ENCODE measurements at regions not wholly inside any gene's neighbourhood (a gene's known extent, or its start where the extent isn't known, plus 50 kb on each side); places are given as distances from the start of the nearest gene placed in this dataset.
A peak's percentile ranks its signal among the peaks of the same experiment; 100 is the strongest.

GRCh38 chr7:46290374-46291049 lies 369.4 kb upstream of the IGFBP3 start:
- H3K27ac Mint-ChIP-seq, result no peak overlapping the region
- Histone ChIP-seq H2AFZ (replicated peaks) (peak overlapping the region; percentile 20), H4K20me1 (ENCODE audit: low read depth) (no peaks in the 10 kb centered on the region), H3K4me1 (peaks cover 12% of the 10 kb centered on the region), H3K4me2 (no peak overlapping the region), H3K4me3 (no peak overlapping the region), H3F3A (ENCODE audit: low read depth) (no peaks in the 10 kb centered on the region), H3K9ac (no peak overlapping the region), H3K36me3 (no peaks in the 10 kb centered on the region), H3K27ac (no peak overlapping the region), H3K9me3 (ENCODE audit: low read depth) (no peaks in the 10 kb centered on the region), H3K27me3 (no peaks in the 10 kb centered on the region), H3K79me2 (ENCODE audit: low read depth) (no peaks in the 10 kb centered on the region)
- no peaks in the 10 kb centered on the region for H3K9me3 Mint-ChIP-seq
- no peak for DNase-seq (ENCODE audit: low spot score)
- H3K4me1 Mint-ChIP-seq, result no peaks in the 10 kb centered on the region
- H3K36me3 Mint-ChIP-seq, result no peaks in the 10 kb centered on the region
- no peak overlapping the region for H3K4me3 Mint-ChIP-seq
- TF ChIP-seq EZH2phosphoT487 (IDR thresholded peaks at IDR 0.05), result no peak
- no peak for TF ChIP-seq EZH2 (IDR thresholded peaks at IDR 0.05)
- TF ChIP-seq CTCF (IDR thresholded peaks at IDR 0.05), result no peak
- no peaks in the 10 kb centered on the region for H3K27me3 Mint-ChIP-seq (ENCODE audit: insufficient read depth, low read depth)

GRCh38 chr7:46288861-46289260 lies 367.8 kb upstream of the IGFBP3 start:
- DNase-seq (ENCODE audit: low spot score), result no peak
- H3F3A ChIP-seq (ENCODE audit: low read depth), result no peaks in the 10 kb centered on the region
- no peaks in the 10 kb centered on the region for H3K36me3 Mint-ChIP-seq
- H3K9me3 ChIP-seq (ENCODE audit: low read depth), result no peaks in the 10 kb centered on the region
- H3K4me1 Mint-ChIP-seq, result peaks cover 2% of the 10 kb centered on the region
- no peak overlapping the region for H2AFZ ChIP-seq (replicated peaks)
- H3K27ac ChIP-seq, result no peak overlapping the region
- no peaks in the 10 kb centered on the region for H3K36me3 ChIP-seq
- H3K4me1 ChIP-seq, result peaks cover 28% of the 10 kb centered on the region
- no peaks in the 10 kb centered on the region for H4K20me1 ChIP-seq (ENCODE audit: low read depth)
- no peak overlapping the region for H3K4me2 ChIP-seq
- H3K27ac Mint-ChIP-seq, result no peak overlapping the region
- H3K4me3 ChIP-seq, result no peak overlapping the region
- no peaks in the 10 kb centered on the region for H3K27me3 ChIP-seq
- no peaks in the 10 kb centered on the region for H3K79me2 ChIP-seq (ENCODE audit: low read depth)
- no peak overlapping the region for H3K4me3 Mint-ChIP-seq
- H3K9ac ChIP-seq, result no peak overlapping the region
- H3K27me3 Mint-ChIP-seq (ENCODE audit: insufficient read depth, low read depth), result no peaks in the 10 kb centered on the region
- H3K9me3 Mint-ChIP-seq, result no peaks in the 10 kb centered on the region
- TF ChIP-seq CTCF (IDR thresholded peaks at IDR 0.05), result no peak
- TF ChIP-seq EZH2 (IDR thresholded peaks at IDR 0.05), result no peak
- no peak for TF ChIP-seq EZH2phosphoT487 (IDR thresholded peaks at IDR 0.05)

GRCh38 chr7:46288010-46288409 lies 366.9 kb upstream of the IGFBP3 start:
- Mint-ChIP-seq H3K4me1 (peaks cover 9% of the 10 kb centered on the region), H3K9me3 (no peaks in the 10 kb centered on the region), H3K27ac (no peak overlapping the region), H3K36me3 (no peaks in the 10 kb centered on the region), H3K27me3 (ENCODE audit: insufficient read depth, low read depth) (no peaks in the 10 kb centered on the region), H3K4me3 (no peak overlapping the region)
- H2AFZ ChIP-seq (replicated peaks), result no peak overlapping the region
- no peak overlapping the region for H3K4me3 ChIP-seq
- no peaks in the 10 kb centered on the region for H3K9me3 ChIP-seq (ENCODE audit: low read depth)
- no peak overlapping the region for H3K4me2 ChIP-seq
- TF ChIP-seq CTCF (IDR thresholded peaks at IDR 0.05) (no peak), EZH2 (IDR thresholded peaks at IDR 0.05) (no peak), EZH2phosphoT487 (IDR thresholded peaks at IDR 0.05) (no peak)
- DNase-seq (ENCODE audit: low spot score), result no peak
- H3K79me2 ChIP-seq (ENCODE audit: low read depth), result no peaks in the 10 kb centered on the region
- no peaks in the 10 kb centered on the region for H3K27me3 ChIP-seq
- no peak overlapping the region for H3K9ac ChIP-seq
- no peak overlapping the region for H3K27ac ChIP-seq
- H3K4me1 ChIP-seq, result peaks cover 37% of the 10 kb centered on the region
- H4K20me1 ChIP-seq (ENCODE audit: low read depth), result no peaks in the 10 kb centered on the region
- H3K36me3 ChIP-seq, result no peaks in the 10 kb centered on the region
- peaks cover under 1% of the 10 kb centered on the region for H3F3A ChIP-seq (ENCODE audit: low read depth)
